HepG2 (cell line): ENCODE measurements at regions not wholly inside any gene's neighbourhood (a gene's known extent, or its start where the extent isn't known, plus 50 kb on each side); places are given as distances from the start of the nearest gene placed in this dataset.

Source experiments
- ATM ChIP-seq: fragments of 450-650 bp; IDR thresholded peaks from 2 replicates; pipeline ENCODE4 v1.7.1; 2017; ENCODE audit warnings: mild to moderate bottlenecking, borderline replicate concordance
- CBX1 ChIP-seq: IDR thresholded peaks from one replicate; pipeline ENCODE4 v1.6.1; 2016; ENCODE audit warnings: antibody characterized with exemption, low read depth
- CHCHD3 ChIP-seq: sonication (generic); formaldehyde crosslinking; IDR thresholded peaks from 2 replicates; pipeline ENCODE4 v1.8.0; 2022; ENCODE audit warnings: mild to moderate bottlenecking, missing genetic modification reagents, moderate library complexity
- DNMT1 ChIP-seq: sonication (generic); formaldehyde crosslinking; IDR thresholded peaks from 2 replicates; pipeline ENCODE4 v1.5.1; 2020; ENCODE audit warnings: mild to moderate bottlenecking, missing genetic modification reagents
- ERF ChIP-seq: IDR thresholded peaks from 2 replicates; pipeline ENCODE4 v1.6.1; 2018; ENCODE audit warnings: missing biosample characterization, missing genetic modification reagents
- GLMP ChIP-seq: sonication (generic); formaldehyde crosslinking; IDR thresholded peaks from 2 replicates; pipeline ENCODE4 v1.9.0; 2021; ENCODE audit warnings: missing genetic modification reagents, mild to moderate bottlenecking, borderline replicate concordance
- KAT2B ChIP-seq: fragments of 150-350 bp; IDR thresholded peaks from 2 replicates; pipeline ENCODE4 v1.6.1; 2014; ENCODE audit warnings: low read depth, low read length, borderline replicate concordance
- KAT7 ChIP-seq: IDR thresholded peaks from 2 replicates; pipeline ENCODE4 v1.6.1; 2018; ENCODE audit warnings: borderline replicate concordance, missing compliant biosample characterization
- MTA1 ChIP-seq: sonication (generic); formaldehyde crosslinking; IDR thresholded peaks from 2 replicates; pipeline ENCODE4 v1.4.0; 2020; ENCODE audit warnings: missing genetic modification reagents, mild to moderate bottlenecking, borderline replicate concordance
- MYC ChIP-seq: sonication (generic); formaldehyde crosslinking; IDR thresholded peaks from 2 replicates; pipeline ENCODE4 v1.9.0; 2021; ENCODE audit warnings: missing genetic modification reagents, borderline replicate concordance
- NCOA5 ChIP-seq: sonication (generic); formaldehyde crosslinking; IDR thresholded peaks from 2 replicates; pipeline ENCODE4 v1.4.0; 2020; ENCODE audit warnings: missing genetic modification reagents
- NFE2L2 ChIP-seq: fragments of 150-350 bp; IDR thresholded peaks from 2 replicates; pipeline ENCODE4 v1.6.1; 2014; ENCODE audit warnings: low read length
- NKX3-1 ChIP-seq: sonication (generic); formaldehyde crosslinking; IDR thresholded peaks from 2 replicates; pipeline ENCODE4 v1.5.0; 2020; ENCODE audit warnings: missing genetic modification reagents
- NR3C1 ChIP-seq: sonication (generic); formaldehyde crosslinking; IDR thresholded peaks from 2 replicates; pipeline ENCODE4 v1.4.0; 2020; ENCODE audit warnings: missing genetic modification reagents
- PAX8 ChIP-seq: sonication (generic); formaldehyde crosslinking; IDR thresholded peaks from 2 replicates; pipeline ENCODE4 v1.8.0; 2022; ENCODE audit warnings: mild to moderate bottlenecking, missing genetic modification reagents, borderline replicate concordance
- POGZ ChIP-seq: sonication (generic); formaldehyde crosslinking; IDR thresholded peaks from 2 replicates; pipeline ENCODE4 v1.4.0; 2020; ENCODE audit warnings: mild to moderate bottlenecking, missing genetic modification reagents
- RBM39 ChIP-seq: fragments of 200-400 bp; formaldehyde crosslinking; IDR thresholded peaks from one replicate; pipeline ENCODE4 v1.6.1; 2018; ENCODE audit warnings: antibody characterized with exemption, mild to moderate bottlenecking, low read depth, low read length; ENCODE audit not compliant: poor library complexity, severe bottlenecking
- REPIN1 ChIP-seq: sonication (generic); formaldehyde crosslinking; IDR thresholded peaks from 2 replicates; pipeline ENCODE4 v1.8.0; 2022; ENCODE audit warnings: missing genetic modification reagents, low read depth, mild to moderate bottlenecking, borderline replicate concordance
- REXO4 ChIP-seq: sonication (generic); formaldehyde crosslinking; IDR thresholded peaks from 2 replicates; pipeline ENCODE4 v1.8.0; 2022; ENCODE audit warnings: missing genetic modification reagents, mild to moderate bottlenecking, borderline replicate concordance
- RNF219 ChIP-seq: sonication (generic); formaldehyde crosslinking; IDR thresholded peaks from 2 replicates; pipeline ENCODE4 v1.5.0; 2020; ENCODE audit warnings: mild to moderate bottlenecking, missing genetic modification reagents
- SAFB2 ChIP-seq: sonication (generic); formaldehyde crosslinking; IDR thresholded peaks from 2 replicates; pipeline ENCODE4 v1.5.1; 2020; ENCODE audit warnings: missing genetic modification reagents, low read depth, mild to moderate bottlenecking, borderline replicate concordance
- SIX1 ChIP-seq: sonication (generic); formaldehyde crosslinking; IDR thresholded peaks from 2 replicates; pipeline ENCODE4 v1.4.0; 2020; ENCODE audit warnings: missing genetic modification reagents, borderline replicate concordance
- TARDBP ChIP-seq: sonication (generic); formaldehyde crosslinking; IDR thresholded peaks from 2 replicates; pipeline ENCODE4 v1.8.0; 2022; ENCODE audit warnings: mild to moderate bottlenecking, missing genetic modification reagents
- TBP ChIP-seq: sonication (generic); formaldehyde crosslinking; IDR thresholded peaks from 2 replicates; pipeline ENCODE4 v1.5.0; 2020; ENCODE audit warnings: missing genetic modification reagents
- TMF1 ChIP-seq: sonication (generic); formaldehyde crosslinking; IDR thresholded peaks from 2 replicates; pipeline ENCODE4 v1.8.1; 2022; ENCODE audit warnings: low read depth, missing genetic modification reagents
- ZFAT ChIP-seq: sonication (generic); formaldehyde crosslinking; conservative IDR thresholded peaks from 2 replicates; pipeline ENCODE4 v1.8.1; 2023; ENCODE audit warnings: missing genetic modification reagents, inconsistent platforms
- ZFP36L1 ChIP-seq: sonication (generic); formaldehyde crosslinking; IDR thresholded peaks from 2 replicates; pipeline ENCODE4 v1.8.0; 2022; ENCODE audit warnings: mild to moderate bottlenecking, missing genetic modification reagents, moderate library complexity
- ZNF256 ChIP-seq: sonication (generic); formaldehyde crosslinking; conservative IDR thresholded peaks from 2 replicates; pipeline ENCODE4 v1.4.0; 2020; ENCODE audit warnings: missing genetic modification reagents
- ZNF260 ChIP-seq: sonication (generic); formaldehyde crosslinking; IDR thresholded peaks from 2 replicates; pipeline ENCODE4 v1.4.0; 2020; ENCODE audit warnings: missing genetic modification reagents, low read depth, mild to moderate bottlenecking, borderline replicate concordance
- ZNF530 ChIP-seq: sonication (generic); formaldehyde crosslinking; IDR thresholded peaks from 2 replicates; pipeline ENCODE4 v1.5.0; 2020; ENCODE audit warnings: low read depth, mild to moderate bottlenecking, missing genetic modification reagents
- ZNF547 ChIP-seq: sonication (generic); formaldehyde crosslinking; IDR thresholded peaks from 2 replicates; pipeline ENCODE4 v1.5.1; 2020; ENCODE audit warnings: mild to moderate bottlenecking, missing genetic modification reagents

GRCh38 chr7:371119-371778 lies 81.3 kb downstream of the FOXL3 start (continued):
- 0 out of 2 replicates have a peak, but pooled peaks have one; percentile 27 for TF ChIP-seq SAFB2 (CRISPR knock-in tag)
- TF ChIP-seq CBX1: peak; percentile 27
- no peak for TF ChIP-seq ZFP36L1
- no peak for TF ChIP-seq MYC
- TF ChIP-seq ZNF260 (CRISPR knock-in tag): no peak
- TF ChIP-seq REXO4 (CRISPR knock-in tag): no peak
- no peak for TF ChIP-seq TBP
- TF ChIP-seq NKX3-1 (CRISPR knock-in tag): no peak
- no peak for TF ChIP-seq ZNF530 (CRISPR knock-in tag)
- TF ChIP-seq NFE2L2: no peak
- TF ChIP-seq ERF (CRISPR knock-in tag): 0 out of 2 replicates have a peak, but pooled peaks have one; percentile 30
- TF ChIP-seq RNF219: no peak
- TF ChIP-seq KAT2B: no peak
- no peak for TF ChIP-seq ZFAT (CRISPR knock-in tag)
- no peak for TF ChIP-seq TMF1 (CRISPR knock-in tag)
- TF ChIP-seq ZNF256 (CRISPR knock-in tag): no peak
- TF ChIP-seq REPIN1: peak; percentile 40; the same call in 1 of the 2 replicates
- TF ChIP-seq NR3C1 (CRISPR knock-in tag): no peak
- TF ChIP-seq SIX1: no peak; the same call in 1 of the 2 replicates
- no peak for TF ChIP-seq NCOA5 (CRISPR knock-in tag)
- TF ChIP-seq RBM39: no peak
- TF ChIP-seq PAX8 (CRISPR knock-in tag): no peak; the same call in 1 of the 2 replicates
- TF ChIP-seq KAT7 (CRISPR knock-in tag): no peak; the same call in 1 of the 2 replicates
- no peak for TF ChIP-seq ZNF547
- no peak for TF ChIP-seq GLMP
- peak; percentile 67 for TF ChIP-seq POGZ (CRISPR knock-in tag)
- peak; percentile 59; the same call in 1 of the 2 replicates for TF ChIP-seq TARDBP (CRISPR knock-in tag)
- TF ChIP-seq DNMT1 (CRISPR knock-in tag): no peak
- no peak for TF ChIP-seq ATM
- TF ChIP-seq CHCHD3 (CRISPR knock-in tag): no peak
- TF ChIP-seq MTA1 (CRISPR knock-in tag): peak; percentile 63; the same call in 1 of the 2 replicates
